ENCODE measurements at regions not wholly inside any gene's neighbourhood (a gene's known extent, or its start where the extent isn't known, plus 50 kb on each side); places are given as distances from the start of the nearest gene placed in this dataset.

- no peaks in the 10 kb centered on the region for H3K36me3 ChIP-seq (ENCODE audit: control insufficient read depth, insufficient read depth, low read length)
- H4K20me1 ChIP-seq (ENCODE audit: control insufficient read depth, extremely low read depth, insufficient read depth, low read length): no peaks in the 10 kb centered on the region
- no peak overlapping the region for H3K4me2 ChIP-seq (ENCODE audit: extremely low read depth, insufficient read depth, low read length)
- H3K9me3 ChIP-seq (ENCODE audit: control insufficient read depth, insufficient read depth, low read depth, low read length): no peaks in the 10 kb centered on the region
- H2AFZ ChIP-seq (ENCODE audit: low read length): no peak overlapping the region
- no peaks in the 10 kb centered on the region for H3K4me1 ChIP-seq (ENCODE audit: control insufficient read depth, extremely low read depth, insufficient read depth, low read length)
- H3K9ac ChIP-seq (ENCODE audit: insufficient read depth, low read length): no peak overlapping the region
- TF ChIP-seq CTCF (conservative IDR thresholded peaks at IDR 0.05 in 1 of 2, IDR thresholded peaks at IDR 0.05 in 1 of 2; ENCODE audit: low read depth in 1 of 2, low read length in 2 of 2) (no peak), EZH2 (IDR thresholded peaks at IDR 0.05; ENCODE audit: low read length, missing control alignments) (no peak)
- H3K27ac ChIP-seq (ENCODE audit: insufficient read depth, low read length): no peak overlapping the region
- H3K4me3 ChIP-seq (replicated peaks in 1 of 4; ENCODE audit: control extremely low read depth in 1 of 4, insufficient read depth in 1 of 4, low read depth in 3 of 4, low read length in 4 of 4): no peak overlapping the region
- peak in 1 of 2 donors; percentile 16 for DNase-seq (ENCODE audit: low read depth in 2 of 2)
- no peaks in the 10 kb centered on the region for H3K79me2 ChIP-seq (ENCODE audit: control insufficient read depth, insufficient read depth, low read length)
- no peaks in the 10 kb centered on the region for H3K27me3 ChIP-seq (ENCODE audit: control insufficient read depth, insufficient read depth, low read length)
Measured at GRCh38 chr6:106751501-106752252, 122.3 kb downstream of the QRSL1 start.

- Histone ChIP-seq H3K9me3 (ENCODE audit: control insufficient read depth, insufficient read depth, low read depth, low read length) (no peaks in the 10 kb centered on the region), H3K27ac (ENCODE audit: insufficient read depth, low read length) (no peak overlapping the region), H3K4me3 (replicated peaks in 1 of 4; ENCODE audit: control extremely low read depth in 1 of 4, insufficient read depth in 1 of 4, low read depth in 3 of 4, low read length in 4 of 4) (no peak overlapping the region), H4K20me1 (ENCODE audit: control insufficient read depth, extremely low read depth, insufficient read depth, low read length) (no peaks in the 10 kb centered on the region), H3K4me2 (ENCODE audit: extremely low read depth, insufficient read depth, low read length) (no peak overlapping the region), H3K27me3 (ENCODE audit: control insufficient read depth, insufficient read depth, low read length) (no peaks in the 10 kb centered on the region), H3K9ac (ENCODE audit: insufficient read depth, low read length) (no peak overlapping the region), H2AFZ (ENCODE audit: low read length) (no peak overlapping the region), H3K79me2 (ENCODE audit: control insufficient read depth, insufficient read depth, low read length) (no peaks in the 10 kb centered on the region), H3K36me3 (ENCODE audit: control insufficient read depth, insufficient read depth, low read length) (no peaks in the 10 kb centered on the region), H3K4me1 (ENCODE audit: control insufficient read depth, extremely low read depth, insufficient read depth, low read length) (no peaks in the 10 kb centered on the region)
- no peak for DNase-seq (ENCODE audit: low read depth in 2 of 2)
- TF ChIP-seq EZH2 (IDR thresholded peaks at IDR 0.05; ENCODE audit: low read length, missing control alignments): no peak
- TF ChIP-seq CTCF (conservative IDR thresholded peaks at IDR 0.05 in 1 of 2, IDR thresholded peaks at IDR 0.05 in 1 of 2; ENCODE audit: low read depth in 1 of 2, low read length in 2 of 2): no peak
Measured at GRCh38 chr6:106750946-106751345, 121.6 kb downstream of the QRSL1 start.

GRCh38 chr6:106750142-106750918, 121.0 kb downstream of the QRSL1 start:
- H3K4me3 ChIP-seq (replicated peaks in 1 of 4; ENCODE audit: control extremely low read depth in 1 of 4, insufficient read depth in 1 of 4, low read depth in 3 of 4, low read length in 4 of 4): no peak overlapping the region
- H3K27me3 ChIP-seq (ENCODE audit: control insufficient read depth, insufficient read depth, low read length): no peaks in the 10 kb centered on the region
- no peaks in the 10 kb centered on the region for H3K9me3 ChIP-seq (ENCODE audit: control insufficient read depth, insufficient read depth, low read depth, low read length)
- H3K79me2 ChIP-seq (ENCODE audit: control insufficient read depth, insufficient read depth, low read length): no peaks in the 10 kb centered on the region
- H3K9ac ChIP-seq (ENCODE audit: insufficient read depth, low read length): no peak overlapping the region
- H3K4me1 ChIP-seq (ENCODE audit: control insufficient read depth, extremely low read depth, insufficient read depth, low read length): no peaks in the 10 kb centered on the region
- no peaks in the 10 kb centered on the region for H4K20me1 ChIP-seq (ENCODE audit: control insufficient read depth, extremely low read depth, insufficient read depth, low read length)
- no peak overlapping the region for H3K27ac ChIP-seq (ENCODE audit: insufficient read depth, low read length)
- H3K36me3 ChIP-seq (ENCODE audit: control insufficient read depth, insufficient read depth, low read length): no peaks in the 10 kb centered on the region
- TF ChIP-seq EZH2 (IDR thresholded peaks at IDR 0.05; ENCODE audit: low read length, missing control alignments): no peak
- no peak for TF ChIP-seq CTCF (conservative IDR thresholded peaks at IDR 0.05 in 1 of 2, IDR thresholded peaks at IDR 0.05 in 1 of 2; ENCODE audit: low read depth in 1 of 2, low read length in 2 of 2)
- H3K4me2 ChIP-seq (ENCODE audit: extremely low read depth, insufficient read depth, low read length): no peak overlapping the region
- no peak for DNase-seq (ENCODE audit: low read depth in 2 of 2)
- no peak overlapping the region for H2AFZ ChIP-seq (ENCODE audit: low read length)
